ENCODE measurements at regions not wholly inside any gene's neighbourhood (a gene's known extent, or its start where the extent isn't known, plus 50 kb on each side); places are given as distances from the start of the nearest gene placed in this dataset.

GRCh38 chr5:15222156-15222555 is 277.8 kb upstream of the FBXL7 start:
- TF ChIP-seq POLR2A (IDR thresholded peaks at IDR 0.05) (no peak), POLR2AphosphoS5 (IDR thresholded peaks at IDR 0.05) (no peak)
- TF ChIP-seq, protein P1, sequence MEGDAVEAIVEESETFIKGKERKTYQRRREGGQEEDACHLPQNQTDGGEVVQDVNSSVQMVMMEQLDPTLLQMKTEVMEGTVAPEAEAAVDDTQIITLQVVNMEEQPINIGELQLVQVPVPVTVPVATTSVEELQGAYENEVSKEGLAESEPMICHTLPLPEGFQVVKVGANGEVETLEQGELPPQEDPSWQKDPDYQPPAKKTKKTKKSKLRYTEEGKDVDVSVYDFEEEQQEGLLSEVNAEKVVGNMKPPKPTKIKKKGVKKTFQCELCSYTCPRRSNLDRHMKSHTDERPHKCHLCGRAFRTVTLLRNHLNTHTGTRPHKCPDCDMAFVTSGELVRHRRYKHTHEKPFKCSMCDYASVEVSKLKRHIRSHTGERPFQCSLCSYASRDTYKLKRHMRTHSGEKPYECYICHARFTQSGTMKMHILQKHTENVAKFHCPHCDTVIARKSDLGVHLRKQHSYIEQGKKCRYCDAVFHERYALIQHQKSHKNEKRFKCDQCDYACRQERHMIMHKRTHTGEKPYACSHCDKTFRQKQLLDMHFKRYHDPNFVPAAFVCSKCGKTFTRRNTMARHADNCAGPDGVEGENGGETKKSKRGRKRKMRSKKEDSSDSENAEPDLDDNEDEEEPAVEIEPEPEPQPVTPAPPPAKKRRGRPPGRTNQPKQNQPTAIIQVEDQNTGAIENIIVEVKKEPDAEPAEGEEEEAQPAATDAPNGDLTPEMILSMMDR (IDR thresholded peaks at IDR 0.05 in 8 of 11, conservative IDR thresholded peaks at IDR 0.05 in 3 of 11), result no peak

Measured in spleen (tissue), 7 donors.